LoVo (cell line): ENCODE measurements at regions not wholly inside any gene's neighbourhood (a gene's known extent, or its start where the extent isn't known, plus 50 kb on each side); places are given as distances from the start of the nearest gene placed in this dataset.
A peak's percentile ranks its signal among the peaks of the same experiment; 100 is the strongest.
"Not testable (repeated sequence)": the region's sequence is repeated elsewhere in the genome, so short reads cannot be mapped to it uniquely, and the experiment has no call there.

Experiments used
- DNase-seq: peaks from one replicate; pipeline ENCODE4 v3.0.0-alpha.2; 2016; ENCODE audit warnings: low spot score

DNA sequence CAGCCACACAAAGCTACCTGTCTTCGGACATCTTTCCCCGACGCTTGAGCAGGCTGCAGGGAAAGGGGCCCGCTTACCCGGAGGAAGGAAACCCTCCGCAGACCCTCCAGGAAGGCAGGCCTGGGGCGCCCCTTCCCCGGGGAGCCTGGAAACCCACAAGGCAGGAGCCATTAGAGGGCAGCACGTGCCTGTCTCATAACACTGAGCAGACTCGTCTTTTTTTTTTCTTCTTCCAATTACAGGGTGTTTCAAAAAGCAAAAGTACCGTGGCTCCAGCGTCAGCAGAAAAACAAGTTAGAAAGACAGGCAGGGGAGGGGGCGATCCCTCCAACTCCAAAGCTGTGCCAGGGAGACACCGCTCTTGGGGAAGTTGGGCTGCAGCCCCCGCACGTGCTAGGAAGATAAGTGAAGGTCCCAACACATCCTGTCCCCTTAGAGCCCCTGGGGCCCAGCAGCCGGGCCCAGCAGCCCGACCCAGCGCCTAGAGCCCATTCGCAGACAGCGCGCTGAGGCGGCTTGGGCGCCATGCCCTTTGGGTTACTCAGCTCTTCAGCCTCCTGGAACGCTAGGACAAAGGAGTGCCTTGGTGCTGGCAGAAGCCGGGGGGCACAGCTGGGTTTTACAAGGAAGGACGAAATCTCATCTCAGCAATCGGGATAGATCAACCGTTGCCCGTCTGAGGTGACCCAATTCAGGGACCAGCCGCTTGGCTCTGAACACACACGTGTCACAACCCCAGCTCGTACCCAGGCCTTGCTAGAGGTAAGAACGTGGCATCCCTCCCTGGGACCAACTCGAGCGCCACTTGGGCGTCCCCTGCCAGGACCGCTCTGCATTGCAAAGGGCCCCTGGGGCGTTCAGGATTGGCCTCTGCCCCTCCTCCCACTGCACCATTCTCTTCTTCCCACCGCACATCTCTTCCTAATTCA lies 136.3 kb downstream of the LY86 start:
- DNase-seq, result peak; percentile 73

GRCh38 chr6:6725468-6726209 lies 137.1 kb downstream of the LY86 start:
- no peak for DNase-seq

DNA sequence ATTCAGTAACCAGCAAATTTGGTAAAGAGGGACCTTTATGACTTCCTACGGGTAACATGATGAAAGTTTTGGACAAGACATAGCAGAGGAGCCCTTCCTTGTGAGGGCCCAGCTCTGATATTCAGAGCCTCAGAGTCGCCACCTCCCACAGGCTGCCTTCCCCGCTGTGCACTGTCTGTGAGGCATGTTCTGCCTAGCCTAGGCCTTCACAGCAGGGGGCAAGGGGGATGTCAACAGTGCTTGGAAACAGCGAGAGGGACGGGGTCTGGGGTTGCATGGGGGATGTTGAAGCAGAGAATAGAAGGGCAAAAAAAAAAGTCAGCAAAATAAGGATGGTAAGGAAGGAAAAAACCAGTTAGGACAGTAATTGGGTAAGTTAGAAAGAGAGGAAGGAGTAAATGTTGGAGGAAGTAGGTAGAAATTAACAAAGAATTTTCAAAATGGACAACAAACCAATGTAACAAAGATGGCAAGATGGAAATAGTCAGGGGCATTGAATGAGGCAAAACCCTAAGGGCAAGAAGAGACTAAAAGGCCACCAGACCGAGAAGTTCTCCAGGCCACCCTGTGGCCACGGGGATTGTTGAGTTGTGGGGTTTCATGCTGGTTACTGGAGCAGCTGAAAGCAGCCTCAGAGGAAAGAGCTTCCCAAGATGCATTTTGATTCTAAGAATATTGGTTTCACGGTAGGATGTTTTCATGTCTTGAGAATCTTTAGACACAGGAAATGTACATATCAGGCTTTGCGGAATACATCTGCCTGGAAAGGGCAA lies 139.8 kb downstream of the LY86 start:
- DNase-seq, result no peak

DNA sequence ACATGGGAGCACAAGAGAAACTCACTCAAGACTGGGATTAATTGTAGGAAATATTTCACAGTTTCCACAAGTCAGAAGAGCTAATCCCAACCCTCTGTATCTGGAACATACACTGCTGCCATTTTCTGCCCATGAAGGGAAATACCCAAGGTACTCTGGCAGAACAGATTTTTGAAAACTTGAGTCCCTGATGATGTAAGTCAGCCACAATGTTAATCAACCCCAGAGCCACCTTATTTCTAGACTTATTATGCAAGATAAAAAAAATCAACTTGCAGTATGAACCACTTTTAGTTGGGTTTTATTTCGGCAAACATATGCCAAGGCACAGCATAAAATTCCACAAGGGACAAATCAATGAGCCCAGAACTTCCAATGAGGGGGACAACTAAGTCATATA lies 141.5 kb downstream of the LY86 start:
- DNase-seq, result no peak

DNA sequence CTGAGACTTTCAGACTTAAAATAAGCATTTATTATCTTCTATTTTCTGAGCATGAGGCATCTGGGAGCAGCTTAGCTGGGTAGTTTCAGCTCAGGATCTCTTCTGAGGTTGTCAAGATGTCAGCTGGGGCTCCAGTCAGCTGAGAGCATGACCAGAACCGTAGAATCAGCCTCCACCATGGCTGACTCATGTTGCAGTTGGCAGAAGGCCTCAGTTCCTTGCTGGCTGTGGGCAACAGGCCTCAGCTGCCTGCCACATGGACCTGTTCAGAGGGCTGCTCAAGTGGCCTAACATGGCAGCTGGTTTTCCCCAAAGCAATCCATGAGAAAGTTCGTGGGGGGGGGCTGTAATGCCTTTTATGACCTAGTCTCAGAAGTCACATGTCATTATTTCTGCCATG lies 142.3 kb downstream of the LY86 start:
- DNase-seq, result no peak

DNA sequence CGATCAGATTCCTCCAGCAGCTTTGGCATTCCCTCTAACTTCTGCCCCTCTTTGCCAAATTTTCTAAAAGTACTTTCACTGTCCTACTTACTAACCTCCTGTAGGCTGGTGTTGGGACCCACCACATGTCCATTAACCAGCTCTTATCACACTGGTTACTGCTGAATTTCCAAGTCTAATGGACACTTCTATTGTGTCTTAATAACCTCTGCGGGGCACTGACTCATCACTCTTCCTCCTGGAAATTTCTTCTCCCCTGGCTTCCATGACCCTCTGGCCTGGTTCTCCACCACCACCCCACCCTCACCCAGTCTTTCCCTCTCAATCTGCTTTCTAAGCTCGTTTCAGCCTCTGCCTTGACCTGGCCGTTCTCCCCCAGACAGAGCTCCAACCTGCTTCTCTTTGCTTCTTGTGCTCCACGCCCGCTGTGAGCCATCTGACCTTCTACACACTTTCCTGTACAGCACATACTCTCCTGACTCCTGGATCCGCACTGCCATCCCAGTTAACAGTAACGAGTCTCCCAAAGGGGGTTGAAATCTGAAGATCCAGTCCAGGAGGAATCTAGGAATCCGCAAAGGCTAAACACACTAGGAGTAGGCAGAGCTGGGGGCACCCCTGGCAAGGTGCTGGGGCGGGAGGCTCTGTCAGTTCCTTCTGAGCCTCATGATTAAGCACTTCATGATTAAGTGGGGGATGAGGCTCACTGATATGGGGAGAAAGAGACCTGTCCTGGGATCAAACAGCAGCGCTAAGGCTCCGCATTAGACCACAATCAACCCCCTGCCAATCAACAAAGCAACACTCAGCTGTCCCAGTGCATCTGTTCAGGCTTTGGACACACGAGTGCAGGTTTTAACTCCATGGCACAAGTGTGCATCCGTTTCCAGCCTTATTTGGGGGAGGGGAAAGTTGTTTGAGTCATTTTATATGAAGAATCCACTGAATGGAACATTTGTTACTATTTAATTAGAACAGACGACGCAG lies 146.3 kb downstream of the LY86 start:
- DNase-seq, result no peak

DNA sequence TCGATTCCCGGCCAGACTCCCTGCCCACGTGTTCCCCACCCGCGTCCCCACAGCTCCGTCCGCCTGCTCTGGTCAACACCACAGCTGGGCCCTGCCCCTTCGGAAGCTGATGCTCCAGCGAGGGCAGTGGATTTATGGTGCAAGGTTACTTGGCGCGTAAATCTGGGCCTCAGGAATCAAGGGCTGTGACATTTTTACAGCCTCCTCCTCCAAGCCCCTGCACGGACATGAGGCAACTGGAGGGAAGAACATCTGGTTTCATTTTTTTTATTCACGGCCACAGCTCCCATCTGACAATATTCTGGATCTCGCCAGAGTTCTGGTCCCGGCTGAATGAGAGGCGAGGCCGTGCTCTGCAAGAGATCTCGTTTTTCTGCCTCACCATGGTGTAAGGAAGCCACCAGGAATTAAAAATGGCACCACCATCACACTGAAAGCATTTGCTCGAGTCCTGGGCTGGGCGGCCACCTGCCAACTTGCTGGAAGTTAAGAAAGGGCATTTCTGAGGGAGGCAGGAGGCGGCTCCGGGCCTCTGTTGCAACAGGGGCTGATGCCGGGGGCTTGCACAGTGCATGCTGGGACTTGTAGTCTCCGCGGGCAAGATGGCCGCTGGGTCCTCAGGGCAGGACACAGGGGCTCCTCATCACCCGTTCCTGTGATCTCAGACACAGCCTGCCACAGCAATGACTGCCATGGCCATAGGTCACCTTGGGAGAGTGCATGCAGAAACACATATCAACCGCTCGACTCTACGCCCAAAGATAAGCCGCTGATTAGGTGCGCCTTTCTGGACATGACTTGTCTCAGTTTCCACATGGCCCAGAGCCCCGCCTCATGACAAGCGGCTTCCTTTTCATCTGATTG lies 148.5 kb downstream of the LY86 start:
- DNase-seq, result no peak

GRCh38 chr6:6737671-6738070 lies 149.2 kb downstream of the LY86 start:
- no peak for DNase-seq

DNA sequence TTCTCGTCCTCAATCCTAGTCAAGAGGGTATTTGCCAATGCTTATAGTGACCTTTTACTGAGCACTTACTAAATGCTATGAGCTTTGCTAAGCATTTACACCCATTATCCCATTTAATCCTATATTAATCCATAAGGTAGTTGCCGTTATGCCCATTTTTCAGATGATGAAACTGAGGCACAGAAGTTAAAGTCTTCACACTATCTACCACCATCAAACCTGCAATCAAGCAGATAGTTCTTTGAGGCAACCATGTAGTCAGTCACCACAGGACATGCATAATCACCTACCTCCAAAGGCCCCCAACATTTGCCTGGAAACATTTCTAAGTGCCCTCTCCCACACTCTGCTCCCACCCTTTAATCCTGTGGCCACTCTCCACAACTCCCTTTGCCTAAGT lies 149.6 kb downstream of the LY86 start:
- DNase-seq, result no peak

DNA sequence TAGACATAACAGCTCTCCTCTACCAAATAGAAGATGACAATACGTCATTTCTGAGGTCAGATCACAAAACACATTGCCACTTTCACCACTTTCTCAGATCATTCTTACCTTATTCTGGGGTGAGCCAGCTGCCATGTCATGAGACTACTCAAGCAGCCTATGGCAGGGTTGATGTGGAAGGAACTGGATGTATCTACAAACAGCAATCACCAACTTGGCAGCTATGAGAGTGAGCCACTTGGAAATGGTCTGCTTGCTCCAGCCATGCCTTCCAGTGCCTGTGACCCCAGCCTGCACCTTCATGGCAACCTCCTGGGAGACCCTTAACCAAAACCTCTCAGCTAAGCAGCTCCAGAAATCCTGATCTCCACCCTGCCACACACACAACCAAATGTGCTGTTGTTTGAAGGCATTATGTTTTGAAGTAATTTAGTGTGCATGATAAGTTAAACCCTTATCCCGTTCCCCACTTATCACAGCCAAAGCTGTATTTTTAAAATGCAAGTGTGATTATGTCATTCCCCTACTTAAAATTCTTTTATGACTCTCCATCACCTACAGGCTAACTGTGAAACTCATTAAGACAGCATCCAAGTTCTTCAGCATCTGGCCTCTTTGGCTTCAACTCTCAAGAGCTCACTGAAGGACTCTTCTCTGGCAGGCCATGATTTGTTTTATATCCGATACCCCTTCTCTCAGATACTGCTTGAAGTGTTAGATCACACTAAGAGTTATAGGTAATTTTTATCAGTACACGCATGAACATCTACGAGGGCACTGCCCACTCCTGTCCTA lies 150.6 kb downstream of the LY86 start:
- DNase-seq, result no peak

DNA sequence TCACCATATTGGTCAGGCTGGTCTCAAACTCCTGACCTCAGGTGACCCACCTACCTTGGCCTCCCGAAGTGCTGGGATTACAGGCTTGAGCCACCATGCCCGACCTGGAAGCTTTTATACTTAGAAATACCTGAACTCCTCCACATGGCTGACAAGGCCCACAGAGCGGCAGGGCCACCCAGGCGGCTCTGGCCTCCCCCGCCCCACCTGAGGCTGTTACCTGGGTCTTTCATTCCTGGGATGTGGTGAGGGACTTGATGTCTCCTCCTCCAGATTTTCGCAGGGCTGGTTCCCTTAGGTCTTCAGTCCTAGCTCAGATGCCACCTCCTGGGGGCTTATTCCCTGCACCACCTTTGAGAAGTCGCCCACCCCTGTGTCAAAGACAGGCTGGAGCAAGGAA lies 152.1 kb downstream of the LY86 start:
- DNase-seq, result no peak

DNA sequence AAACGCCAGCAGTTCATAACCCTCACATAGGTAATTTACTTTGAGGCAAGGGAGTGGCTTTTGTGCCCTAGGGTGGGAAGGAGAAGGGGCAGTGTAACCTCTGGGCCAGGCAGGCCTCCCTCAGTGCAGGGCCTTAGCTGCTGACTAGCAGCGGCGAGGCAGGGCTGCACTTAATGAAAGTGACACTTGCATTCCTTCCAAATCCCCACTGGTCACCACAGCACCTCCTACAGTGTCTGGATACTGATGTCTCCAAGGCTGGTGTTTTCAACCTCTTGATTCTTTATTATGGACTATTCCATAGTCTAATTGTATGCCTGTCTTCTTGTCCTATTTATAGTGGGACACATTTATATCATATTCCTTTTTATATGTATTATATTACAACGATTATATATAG lies 152.7 kb downstream of the LY86 start:
- DNase-seq, result no peak

DNA sequence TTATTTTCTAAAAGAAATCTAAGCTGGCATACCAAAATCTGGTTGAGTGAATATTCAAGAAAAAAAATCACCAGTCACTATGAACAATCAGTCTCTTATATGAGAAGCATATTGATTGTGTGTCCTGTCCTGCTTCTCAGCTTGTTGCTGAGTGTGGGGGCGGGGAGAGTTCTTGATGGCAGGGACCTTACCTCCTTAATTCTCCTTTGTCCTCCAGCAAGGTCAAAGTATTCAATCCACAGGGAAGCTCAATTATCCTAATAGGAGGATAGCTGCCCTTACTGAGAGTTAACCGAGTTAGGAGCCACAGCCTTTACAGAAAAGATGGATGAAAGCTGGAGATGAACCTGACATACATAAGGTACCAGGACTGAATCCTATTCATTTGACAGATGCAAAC lies 154.0 kb downstream of the LY86 start:
- DNase-seq, result no peak

DNA sequence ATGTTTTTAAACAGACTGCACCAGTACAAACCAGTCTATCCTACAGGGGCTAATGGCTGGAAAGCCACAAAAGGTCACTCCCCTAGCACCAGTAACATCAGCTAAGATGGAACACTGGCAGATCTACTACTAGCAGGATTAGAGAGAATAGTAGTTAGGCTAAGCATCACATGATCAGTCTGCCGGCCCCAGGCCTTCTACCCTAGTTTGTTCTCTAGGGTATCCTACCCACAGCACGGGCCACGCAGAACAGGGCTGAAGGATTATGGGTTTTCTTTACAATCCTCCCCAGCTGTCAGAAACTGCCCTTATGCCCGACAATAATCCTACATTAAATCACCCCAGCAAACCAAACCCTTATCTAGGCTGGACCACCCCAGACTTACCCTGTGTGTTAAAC lies 156.0 kb downstream of the LY86 start:
- DNase-seq, result no peak

DNA sequence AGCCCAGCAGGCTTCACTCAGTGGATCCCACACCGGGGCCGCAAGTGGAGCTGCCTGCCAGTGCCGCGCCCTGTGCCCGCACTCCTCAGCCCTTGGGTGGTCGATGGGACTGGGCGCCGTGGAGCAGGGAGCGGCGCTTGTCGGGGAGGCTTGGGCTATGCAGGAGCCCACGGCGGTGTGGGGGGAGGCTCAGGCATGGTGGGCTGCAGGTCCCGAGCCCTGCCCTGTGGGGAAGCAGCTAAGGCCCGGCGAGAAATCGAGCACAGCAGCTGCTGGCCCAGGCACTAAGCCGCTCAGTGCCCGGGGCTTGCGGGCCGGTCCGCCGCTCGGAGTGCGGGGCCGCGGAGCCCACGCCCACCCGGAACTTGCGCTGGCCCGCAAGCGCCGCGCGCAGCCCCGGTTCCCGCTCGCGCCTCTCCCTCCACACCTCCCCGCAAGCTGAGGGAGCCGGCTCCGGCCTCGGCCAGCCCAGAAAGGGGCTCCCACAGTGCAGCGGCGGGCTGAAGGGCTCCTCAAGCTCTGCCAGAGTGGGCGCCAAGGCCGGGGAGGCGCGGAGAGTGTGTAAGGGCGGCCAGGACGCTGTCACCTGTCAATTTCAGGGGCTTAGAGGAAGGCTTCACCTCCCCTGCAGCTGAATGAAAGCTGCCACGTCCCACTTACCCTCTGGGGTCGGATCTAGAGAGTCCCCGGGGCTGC lies 157.3 kb downstream of the LY86 start:
- not testable (repeated sequence) for DNase-seq

- DNase-seq, result no peak
These were observed 157.9 kb downstream of the LY86 start for GRCh38 chr6:6746333-6746969.

DNA sequence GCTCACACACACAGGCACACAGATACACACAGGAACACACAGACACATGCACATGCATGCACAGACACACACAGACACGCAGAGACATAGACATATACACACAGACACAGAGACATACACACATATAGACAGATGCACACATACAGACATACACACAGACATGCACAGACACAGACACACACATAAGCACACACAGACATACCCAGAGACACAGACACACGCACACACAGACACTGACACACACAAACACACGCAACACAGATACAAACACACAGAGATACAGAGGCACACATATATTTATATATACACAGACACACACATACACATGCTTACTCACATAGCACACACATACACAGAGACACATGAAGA lies 158.4 kb downstream of the LY86 start:
- DNase-seq, result no peak

- no peak for DNase-seq
These were observed 158.9 kb downstream of the LY86 start for GRCh38 chr6:6747371-6747770.

DNA sequence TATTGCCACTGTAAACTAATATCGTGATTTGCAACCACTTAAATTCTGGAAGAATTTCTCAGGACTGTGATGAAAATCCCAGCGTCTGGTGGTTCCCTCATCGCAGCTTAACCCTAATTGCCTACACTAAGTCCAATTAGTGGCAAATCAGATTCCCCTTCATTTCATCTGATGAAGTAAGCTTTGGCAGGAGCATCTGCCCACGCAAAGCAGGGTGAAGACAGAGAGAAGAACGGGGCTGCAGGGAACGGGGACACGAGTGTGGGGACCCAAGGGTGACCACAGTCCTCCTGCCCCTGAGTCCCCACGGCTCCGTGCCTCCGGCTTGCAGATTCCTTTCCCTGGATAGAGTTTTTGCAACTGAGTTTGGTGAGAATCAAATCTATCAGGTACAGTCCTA lies 159.5 kb downstream of the LY86 start:
- no peak for DNase-seq
